IMR-90 (cell line): ENCODE measurements at regions not wholly inside any gene's neighbourhood (a gene's known extent, or its start where the extent isn't known, plus 50 kb on each side); places are given as distances from the start of the nearest gene placed in this dataset.
A peak's percentile ranks its signal among the peaks of the same experiment; 100 is the strongest.

Source experiments
- ATAC-seq: fragments of 200-7000 bp; cut with Tn5 transposase; 2 replicates; pipeline ENCODE4 v1.9.1; 2020; ENCODE audit warnings: low read depth, mild to moderate bottlenecking, moderate library complexity
- BruUV-seq: library from RNA; stranded (reverse); fragments of 400-500 nt; replicated peaks from 2 replicates; lab custom pipeline; 2021; lab: Mats Ljungman, UMichigan
- CTCF ChIA-PET: fragments of 300-600 bp; formaldehyde crosslinking; extraction: SDS; loops from one replicate; lab custom pipeline; 2021; ENCODE audit warnings: antibody characterized with exemption; lab: Yijun Ruan, JAX
- POLR2A ChIA-PET: fragments of 300-600 bp; sonication (Branson Sonifier 250); formaldehyde crosslinking; loops from one replicate; lab custom pipeline; 2022; ENCODE audit warnings: antibody characterized with exemption; ENCODE audit not compliant: unreplicated experiment; lab: Charles Lee
- DNase-seq: peaks from one replicate; pipeline ENCODE4 v3.0.0; 2013
- H2AFZ ChIP-seq: replicated peaks from 2 replicates; pipeline ENCODE3; 2013; ENCODE audit warnings: low read length, mild to moderate bottlenecking; ENCODE audit not compliant: poor library complexity
- H2AK5ac ChIP-seq: 2 replicates; pipeline ENCODE4 v1.6.1; 2013; ENCODE audit warnings: low read depth, low read length, inconsistent platforms
- H2AK9ac ChIP-seq: replicated peaks from 2 replicates; pipeline ENCODE3; 2013; ENCODE audit warnings: mild to moderate bottlenecking, low read depth, low read length, moderate library complexity; ENCODE audit not compliant: poor library complexity
- H2BK120ac ChIP-seq: 2 replicates; pipeline ENCODE4 v1.6.1; 2013; ENCODE audit warnings: low read depth, low read length, inconsistent platforms
- H2BK15ac ChIP-seq: 3 replicates; pipeline ENCODE4 v1.6.1; 2013; ENCODE audit warnings: low read depth, low read length, inconsistent platforms
- H2BK20ac ChIP-seq: 2 replicates; pipeline ENCODE4 v1.6.1; 2013; ENCODE audit warnings: low read depth, mild to moderate bottlenecking, inconsistent platforms, low read length, moderate library complexity
- H2BK5ac ChIP-seq: 2 replicates; pipeline ENCODE4 v1.6.1; 2013; ENCODE audit warnings: mild to moderate bottlenecking, low read depth, low read length, inconsistent platforms; ENCODE audit not compliant: poor library complexity, severe bottlenecking
- H3K14ac ChIP-seq: replicated peaks from 2 replicates; pipeline ENCODE4 v1.6.1; 2013; ENCODE audit warnings: low read depth, low read length, inconsistent platforms
- H3K18ac ChIP-seq: 2 replicates; pipeline ENCODE4 v1.6.1; 2013; ENCODE audit warnings: low read depth, low read length, control low read depth
- H3K23ac ChIP-seq: 2 replicates; pipeline ENCODE4 v1.6.1; 2013; ENCODE audit warnings: low read depth, low read length, inconsistent platforms
- H3K27ac ChIP-seq: 2 replicates; pipeline ENCODE4 v1.5.1; 2013; ENCODE audit warnings: mild to moderate bottlenecking, control low read depth, low read length; ENCODE audit not compliant: insufficient read depth
- H3K27me3 ChIP-seq: 2 replicates; pipeline ENCODE4 v1.6.1; 2013; ENCODE audit warnings: low read length; ENCODE audit not compliant: control insufficient read depth, insufficient read depth
- H3K36me3 ChIP-seq: 2 replicates; pipeline ENCODE4 v1.6.1; 2013; ENCODE audit warnings: low read length, mixed read lengths; ENCODE audit not compliant: control insufficient read depth, insufficient read depth
- H3K4ac ChIP-seq: 2 replicates; pipeline ENCODE4 v1.6.1; 2013; ENCODE audit warnings: low read depth, low read length, inconsistent platforms
- H3K4me1 ChIP-seq: 2 replicates; pipeline ENCODE4 v1.6.1; 2013; ENCODE audit warnings: low read length, mixed read lengths; ENCODE audit not compliant: control insufficient read depth, insufficient read depth
- H3K4me2 ChIP-seq: 2 replicates; pipeline ENCODE4 v1.6.1; 2013; ENCODE audit warnings: low read depth, mild to moderate bottlenecking, control low read depth, low read length, moderate library complexity
- H3K4me3 ChIP-seq: 2 replicates; pipeline ENCODE4 v1.5.1; 2013; ENCODE audit warnings: low read depth, mild to moderate bottlenecking, control low read depth, low read length, moderate library complexity; ENCODE audit not compliant: insufficient read depth
- H3K56ac ChIP-seq: 2 replicates; pipeline ENCODE4 v1.6.1; 2013; ENCODE audit warnings: low read length, inconsistent platforms; ENCODE audit not compliant: insufficient read depth; ENCODE audit errors: extremely low read depth
- H3K79me1 ChIP-seq, 2 experiments: 2 replicates each; pipeline ENCODE4 v1.6.1; 2013; ENCODE audit warnings: low read length in 2 of 2, inconsistent platforms in 1 of 2, low read depth in 1 of 2
- H3K9ac ChIP-seq: 2 replicates; pipeline ENCODE4 v1.6.1; 2013; ENCODE audit warnings: low read depth, low read length, control low read depth
- H3K9me1 ChIP-seq: 2 replicates; pipeline ENCODE4 v1.6.1; 2013; ENCODE audit warnings: low read length, inconsistent platforms; ENCODE audit not compliant: insufficient read depth
- H3K9me3 ChIP-seq: 2 replicates; pipeline ENCODE4 v1.6.1; 2013; ENCODE audit warnings: low read length; ENCODE audit not compliant: control insufficient read depth, insufficient read depth
- H4K20me1 ChIP-seq: 2 replicates; pipeline ENCODE4 v1.6.1; 2013; ENCODE audit warnings: low read length, inconsistent platforms; ENCODE audit not compliant: insufficient read depth
- H4K5ac ChIP-seq: 2 replicates; pipeline ENCODE4 v1.6.1; 2013; ENCODE audit warnings: mild to moderate bottlenecking, low read depth, low read length, control low read depth
- H4K8ac ChIP-seq, 2 experiments: 2 replicates each; pipeline ENCODE4 v1.6.1; 2013; ENCODE audit warnings: low read depth in 2 of 2, low read length in 2 of 2, control low read depth in 1 of 2, inconsistent platforms in 1 of 2
- H4K91ac ChIP-seq: 2 replicates; pipeline ENCODE4 v1.6.1; 2013; ENCODE audit warnings: low read depth, low read length, inconsistent platforms; ENCODE audit not compliant: insufficient read depth
- CEBPB ChIP-seq: IDR thresholded peaks from 2 replicates; pipeline ENCODE4 v1.6.1; 2012; ENCODE audit warnings: low read depth, low read length, improper control_type of control experiment
- CHD1 ChIP-seq: IDR thresholded peaks from 2 replicates; pipeline ENCODE4 v1.6.1; 2012; ENCODE audit warnings: low read depth, low read length, improper control_type of control experiment
- MAFK ChIP-seq: IDR thresholded peaks from 2 replicates; pipeline ENCODE4 v1.6.1; 2012; ENCODE audit warnings: low read depth, low read length, improper control_type of control experiment
- WGBS, 2 experiments: methylation state at CpG; one replicate each; pipeline versions ENCODE4 v1.1.5 to v1.1.7; 2013; ENCODE audit warnings: missing lambda C conversion rate in 2 of 2; ENCODE audit not compliant: insufficient read length in 1 of 2; ENCODE audit errors: extremely low coverage in 2 of 2; 5-methylcytosine and 5-hydroxymethylcytosine counted together
- dilution Hi-C: fragments of 300-500 bp; cut with HindIII; formaldehyde crosslinking; loops from one replicate; pipeline ENCODE4 v1.14.3; 2018; ENCODE audit warnings: low sequenced_read_pairs; ENCODE audit not compliant: unreplicated experiment
- in situ Hi-C: fragments of 300-500 bp; cut with MboI; formaldehyde crosslinking; loops from 3 replicates; pipeline ENCODE4 v1.14.3; 2019; ENCODE audit warnings: low sequenced_read_pairs, inconsistent platforms, mixed read lengths
- intact Hi-C: fragments of 100-400 bp; cut with micrococcal nuclease; formaldehyde crosslinking; loops from 2 replicates; pipeline ENCODE4 v1.10.0; 2022
- TF ChIP-seq, protein P1 (sequence below): fragments of 150-350 bp; IDR thresholded peaks from 2 replicates; pipeline ENCODE4 v1.6.1; 2017; ENCODE audit warnings: mild to moderate bottlenecking, antibody characterized with exemption, low read length, low read depth

DNA sequence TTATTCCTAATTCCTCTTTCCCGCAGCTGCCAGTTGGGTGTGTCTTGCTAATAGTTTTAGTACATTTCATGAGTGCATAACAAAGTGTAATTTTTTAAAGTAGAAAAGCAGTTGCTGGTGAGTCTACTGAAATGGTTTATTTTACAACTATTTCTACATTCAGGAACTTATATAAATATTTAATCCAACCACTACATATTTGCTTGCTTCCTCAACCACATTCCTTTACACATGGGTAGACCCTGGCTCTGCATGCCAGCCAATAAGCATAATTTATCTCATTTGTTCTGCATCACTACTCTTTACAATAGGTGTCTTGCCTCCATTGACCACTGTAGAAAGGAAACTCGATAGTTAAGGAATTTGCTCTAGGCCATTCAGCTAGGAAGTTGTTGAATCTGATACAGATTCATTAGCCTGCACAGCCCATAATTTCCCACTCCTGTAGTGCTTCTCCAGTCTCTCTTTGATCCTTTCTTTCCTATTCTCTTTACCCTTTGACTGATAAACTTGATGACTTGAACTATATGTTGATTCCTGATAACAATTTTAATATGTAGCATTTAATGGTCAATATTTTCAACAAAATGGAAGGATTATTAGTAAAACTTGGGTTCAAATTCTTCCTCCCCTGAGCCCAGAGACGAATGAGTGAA is 342.5 kb upstream of the ACTBL2 start:
- in situ Hi-C loops = no loop called here
- CTCF ChIA-PET = interaction anchor here (1.0 to 1.4 kb wide), 2 partner anchors 10 to 46 kb away, joined by 4 to 5 read pairs; no protein-coding TSS in a partner anchor
- peak; percentile 95 for ATAC-seq

More for the DNA sequence above, 342.5 kb upstream of the ACTBL2 start:
- H4K5ac ChIP-seq = peak overlapping the region; percentile 96
- peaks cover 3% of the 10 kb centered on the region for H3K4me1 ChIP-seq
- no peaks in the 10 kb centered on the region for H3K36me3 ChIP-seq
- H4K20me1 ChIP-seq = no peaks in the 10 kb centered on the region
- dilution Hi-C loops (no loop called here), intact Hi-C loops (loop anchor here (1.0 kb wide), 1 partner anchor 634 kb away; no protein-coding TSS in a partner anchor)
- no peak overlapping the region for H2AK9ac ChIP-seq
- POLR2A ChIA-PET = no interaction called here
- H2BK120ac ChIP-seq = peak overlapping the region; percentile 99
- H2BK15ac ChIP-seq = peak overlapping the region; percentile 98
- H2BK5ac ChIP-seq = peak overlapping the region; percentile 99
- no peak overlapping the region for H2AFZ ChIP-seq
- no peak for TF ChIP-seq CHD1
- TF ChIP-seq CEBPB = peak; percentile 54
- TF ChIP-seq, protein P1, sequence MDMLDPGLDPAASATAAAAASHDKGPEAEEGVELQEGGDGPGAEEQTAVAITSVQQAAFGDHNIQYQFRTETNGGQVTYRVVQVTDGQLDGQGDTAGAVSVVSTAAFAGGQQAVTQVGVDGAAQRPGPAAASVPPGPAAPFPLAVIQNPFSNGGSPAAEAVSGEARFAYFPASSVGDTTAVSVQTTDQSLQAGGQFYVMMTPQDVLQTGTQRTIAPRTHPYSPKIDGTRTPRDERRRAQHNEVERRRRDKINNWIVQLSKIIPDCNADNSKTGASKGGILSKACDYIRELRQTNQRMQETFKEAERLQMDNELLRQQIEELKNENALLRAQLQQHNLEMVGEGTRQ = no peak
- TF ChIP-seq MAFK = no peak
- no peak overlapping the region for H3K9ac ChIP-seq
- H3K9me3 ChIP-seq = 0 out of 2 replicates have a peak, but pooled peaks cover 1% of the 10 kb centered on the region
- peak; percentile 88 for DNase-seq
- H3K4me2 ChIP-seq = peak overlapping the region; percentile 74
- H4K8ac ChIP-seq = peak overlapping the region; percentile 87 to 98
- H3K4me3 ChIP-seq = no peak overlapping the region
- peak overlapping the region; percentile 100 for H3K18ac ChIP-seq
- peak overlapping the region; percentile 98 for H3K4ac ChIP-seq
- peak overlapping the region; percentile 97 for H3K23ac ChIP-seq
- peak overlapping the region; percentile 98 for H2BK20ac ChIP-seq
- H3K14ac ChIP-seq = peak overlapping the region; percentile 100
- peaks cover 3% of the 10 kb centered on the region; the same call in 1 of the 2 replicates for H3K9me1 ChIP-seq
- BruUV-seq = TSS peak; percentile 70
- peak overlapping the region; percentile 91; the same call in 1 of the 2 replicates for H3K27ac ChIP-seq
- H3K56ac ChIP-seq = peak overlapping the region; percentile 82
- H2AK5ac ChIP-seq = peak overlapping the region; percentile 95
- no peaks in the 10 kb centered on the region for H3K79me1 ChIP-seq
- H4K91ac ChIP-seq = peak overlapping the region; percentile 98
- no peaks in the 10 kb centered on the region for H3K27me3 ChIP-seq
- no CpG with 5 or more reads among the region's 3 CpGs for WGBS, 2 experiments
